Neural cell (in vitro differentiated cells): ENCODE measurements at regions not wholly inside any gene's neighbourhood (a gene's known extent, or its start where the extent isn't known, plus 50 kb on each side); places are given as distances from the start of the nearest gene placed in this dataset.

Experiments
- H2AFZ ChIP-seq: fragments of 200-600, 300-800 bp; sonication (generic), shearing (Covaris generic); 2 replicates; pipeline ENCODE4 v1.6.0; 2014; ENCODE audit warnings: low read depth, mild to moderate bottlenecking, antibody characterized with exemption, low read length, moderate library complexity
- H3F3A ChIP-seq: fragments of 200-600 bp; shearing (Covaris generic); 2 replicates; pipeline ENCODE4 v1.6.1; 2016; ENCODE audit warnings: mild to moderate bottlenecking, moderate library complexity, mixed read lengths, antibody characterized with exemption, low read length; ENCODE audit not compliant: insufficient read depth, poor library complexity, severe bottlenecking
- H3K27ac ChIP-seq: fragments of 200-600, 300-800 bp; sonication (generic), shearing (Covaris generic); 2 replicates; pipeline ENCODE4 v1.5.1; 2014; ENCODE audit warnings: mild to moderate bottlenecking, low read length, moderate library complexity
- H3K27me3 ChIP-seq: fragments of 300-800, 200-600 bp; sonication (generic), shearing (Covaris generic); 2 replicates; pipeline ENCODE4 v1.6.0; 2014; ENCODE audit warnings: mild to moderate bottlenecking, low read depth, low read length, moderate library complexity; ENCODE audit not compliant: insufficient read depth
- H3K36me3 ChIP-seq: fragments of 300-800, 200-600 bp; sonication (generic), shearing (Covaris generic); 2 replicates; pipeline ENCODE4 v1.5.1; 2014; ENCODE audit warnings: mild to moderate bottlenecking, antibody characterized with exemption, low read length, moderate library complexity; ENCODE audit not compliant: insufficient read depth
- H3K4me2 ChIP-seq: fragments of 300-800, 200-600 bp; sonication (generic), shearing (Covaris generic); 2 replicates; pipeline ENCODE4 v1.6.0; 2014; ENCODE audit warnings: mild to moderate bottlenecking, low read length
- H3K4me3 ChIP-seq: fragments of 300-800, 200-600 bp; sonication (generic), shearing (Covaris generic); 2 replicates; pipeline ENCODE4 v1.5.1; 2014; ENCODE audit warnings: mild to moderate bottlenecking, low read length, moderate library complexity
- H3K79me2 ChIP-seq: fragments of 200-600 bp; shearing (Covaris generic); replicated peaks from 2 replicates; pipeline ENCODE4 v1.6.0; 2014; ENCODE audit warnings: mild to moderate bottlenecking, low read length, moderate library complexity; ENCODE audit not compliant: insufficient read depth
- H3K9ac ChIP-seq: fragments of 300-800, 200-600 bp; sonication (generic), shearing (Covaris generic); 2 replicates; pipeline ENCODE4 v1.6.1; 2016; ENCODE audit warnings: mild to moderate bottlenecking, low read length, mixed read lengths
- H3K9me2 ChIP-seq: fragments of 200-600 bp; shearing (Covaris generic); 2 replicates; pipeline ENCODE4 v1.6.1; 2016; ENCODE audit warnings: mild to moderate bottlenecking, low read length, mixed read lengths; ENCODE audit not compliant: insufficient read depth
- H3K9me3 ChIP-seq: fragments of 200-600, 300-800 bp; sonication (generic), shearing (Covaris generic); 2 replicates; pipeline ENCODE4 v1.6.1; 2016; ENCODE audit warnings: mild to moderate bottlenecking, mixed run types, low read length, moderate library complexity, mixed read lengths
- H4K20me1 ChIP-seq: fragments of 200-600 bp; shearing (Covaris generic); 2 replicates; pipeline ENCODE4 v1.6.1; 2016; ENCODE audit warnings: mild to moderate bottlenecking, mixed run types; ENCODE audit not compliant: insufficient read depth
- CTCF ChIP-seq: fragments of 450-650 bp; IDR thresholded peaks from 2 replicates; pipeline ENCODE4 v1.5.1; 2014; ENCODE audit warnings: antibody characterized with exemption, mild to moderate bottlenecking, moderate library complexity; ENCODE audit not compliant: poor library complexity, severe bottlenecking
- EP300 ChIP-seq: fragments of 450-650 bp; conservative IDR thresholded peaks from 2 replicates; pipeline ENCODE4 v1.6.1; 2014; ENCODE audit warnings: antibody characterized with exemption, mild to moderate bottlenecking, moderate library complexity; ENCODE audit not compliant: poor library complexity, severe bottlenecking
- EZH2 ChIP-seq: fragments of 200-600, 300-800 bp; shearing (Covaris generic), sonication (generic); IDR thresholded peaks from 2 replicates; pipeline ENCODE4 v1.6.1; 2014; ENCODE audit warnings: antibody characterized with exemption, low read length, borderline replicate concordance, mild to moderate bottlenecking; ENCODE audit not compliant: insufficient read depth, poor library complexity, severe bottlenecking
- MXI1 ChIP-seq: fragments of 450-650 bp; conservative IDR thresholded peaks from 2 replicates; pipeline ENCODE4 v1.6.1; 2014; ENCODE audit warnings: antibody characterized with exemption, mild to moderate bottlenecking; ENCODE audit not compliant: poor library complexity, severe bottlenecking
- POLR2AphosphoS5 ChIP-seq: IDR thresholded peaks from 2 replicates; pipeline ENCODE4 v1.6.1; 2012
- RAD21 ChIP-seq: fragments of 450-650 bp; conservative IDR thresholded peaks from 2 replicates; pipeline ENCODE4 v1.6.1; 2014; ENCODE audit warnings: antibody characterized with exemption, mild to moderate bottlenecking, moderate library complexity
- REST ChIP-seq: IDR thresholded peaks from 2 replicates; pipeline ENCODE4 v1.6.1; 2012; ENCODE audit warnings: borderline replicate concordance
- SMC3 ChIP-seq: fragments of 450-650 bp; conservative IDR thresholded peaks from 2 replicates; pipeline ENCODE4 v1.6.1; 2014; ENCODE audit warnings: antibody characterized with exemption, mild to moderate bottlenecking, moderate library complexity; ENCODE audit not compliant: poor library complexity
- TAF1 ChIP-seq: IDR thresholded peaks from 2 replicates; pipeline ENCODE4 v1.6.1; 2012; ENCODE audit warnings: low read depth

- Histone ChIP-seq H4K20me1 (no peaks in the 10 kb centered on the region), H3K4me3 (no peak overlapping the region), H3K27ac (no peak overlapping the region), H3F3A (no peaks in the 10 kb centered on the region), H3K9me2 (no peaks in the 10 kb centered on the region), H3K79me2 (no peaks in the 10 kb centered on the region), H3K27me3 (no peaks in the 10 kb centered on the region), H3K9me3 (no peaks in the 10 kb centered on the region), H3K36me3 (no peaks in the 10 kb centered on the region), H3K9ac (no peak overlapping the region), H2AFZ (no peak overlapping the region), H3K4me2 (no peak overlapping the region)
- TF ChIP-seq SMC3 = no peak
- TF ChIP-seq CTCF = no peak
- no peak for TF ChIP-seq MXI1
- TF ChIP-seq EZH2 = no peak
- no peak for TF ChIP-seq EP300
- no peak for TF ChIP-seq REST
- no peak for TF ChIP-seq TAF1
- TF ChIP-seq RAD21 = no peak
- TF ChIP-seq POLR2AphosphoS5 = no peak
These were observed 623.9 kb upstream of the RBFOX1 start for GRCh38 chr16:6708576-6709215.

- no peak overlapping the region for H3K4me3 ChIP-seq
- no peaks in the 10 kb centered on the region for H3K36me3 ChIP-seq
- H3K79me2 ChIP-seq = no peaks in the 10 kb centered on the region
- no peak for TF ChIP-seq EP300
- no peak for TF ChIP-seq CTCF
- no peaks in the 10 kb centered on the region for H4K20me1 ChIP-seq
- no peak overlapping the region for H2AFZ ChIP-seq
- no peak overlapping the region for H3K27ac ChIP-seq
- H3K4me2 ChIP-seq = no peak overlapping the region
- no peaks in the 10 kb centered on the region for H3K27me3 ChIP-seq
- H3K9me3 ChIP-seq = no peaks in the 10 kb centered on the region
- H3K9me2 ChIP-seq = no peaks in the 10 kb centered on the region
- no peak overlapping the region for H3K9ac ChIP-seq
- H3F3A ChIP-seq = no peaks in the 10 kb centered on the region
These were observed 628.2 kb upstream of the RBFOX1 start for GRCh38 chr16:6704306-6704930.
